ENCODE measurements at regions not wholly inside any gene's neighbourhood (a gene's known extent, or its start where the extent isn't known, plus 50 kb on each side); places are given as distances from the start of the nearest gene placed in this dataset.

GRCh38 chr6:166075186-166075585 is 92.5 kb downstream of the TBXT start:
- H3K9me3 ChIP-seq (ENCODE audit: low read depth), result no peaks in the 10 kb centered on the region
- Mint-ChIP-seq H3K4me1 (no peaks in the 10 kb centered on the region), H3K36me3 (no peaks in the 10 kb centered on the region), H3K27me3 (ENCODE audit: insufficient read depth, low read depth) (no peaks in the 10 kb centered on the region), H3K4me3 (no peak overlapping the region), H3K9me3 (no peaks in the 10 kb centered on the region), H3K27ac (no peak overlapping the region)
- H3K27ac ChIP-seq, result no peak overlapping the region
- no peaks in the 10 kb centered on the region for H3K27me3 ChIP-seq
- no peak overlapping the region for H2AFZ ChIP-seq (replicated peaks)
- H3K79me2 ChIP-seq (ENCODE audit: low read depth), result no peaks in the 10 kb centered on the region
- no peaks in the 10 kb centered on the region for H3K36me3 ChIP-seq
- H3K4me3 ChIP-seq, result no peak overlapping the region
- no peak for DNase-seq (ENCODE audit: low spot score)
- H3K4me2 ChIP-seq, result no peak overlapping the region
- no peaks in the 10 kb centered on the region for H3K4me1 ChIP-seq
- H3K9ac ChIP-seq, result no peak overlapping the region
- H3F3A ChIP-seq (ENCODE audit: low read depth), result no peaks in the 10 kb centered on the region
- no peaks in the 10 kb centered on the region for H4K20me1 ChIP-seq (ENCODE audit: low read depth)
- TF ChIP-seq EZH2 (IDR thresholded peaks at IDR 0.05), result no peak
- TF ChIP-seq CTCF (IDR thresholded peaks at IDR 0.05), result no peak
- TF ChIP-seq EZH2phosphoT487 (IDR thresholded peaks at IDR 0.05), result no peak

- no peak overlapping the region for H3K27ac Mint-ChIP-seq
- TF ChIP-seq CTCF (IDR thresholded peaks at IDR 0.05) (no peak), EZH2phosphoT487 (IDR thresholded peaks at IDR 0.05) (no peak), EZH2 (IDR thresholded peaks at IDR 0.05) (no peak)
- peaks cover 3% of the 10 kb centered on the region for H3K9me3 Mint-ChIP-seq
- H3K4me3 ChIP-seq, result no peak overlapping the region
- H3K79me2 ChIP-seq (ENCODE audit: low read depth), result no peaks in the 10 kb centered on the region
- no peaks in the 10 kb centered on the region for H4K20me1 ChIP-seq (ENCODE audit: low read depth)
- no peak overlapping the region for H3K9ac ChIP-seq
- H3K4me1 ChIP-seq, result no peaks in the 10 kb centered on the region
- no peaks in the 10 kb centered on the region for H3K36me3 Mint-ChIP-seq
- H3K27me3 Mint-ChIP-seq (ENCODE audit: insufficient read depth, low read depth), result no peaks in the 10 kb centered on the region
- H3K4me1 Mint-ChIP-seq, result no peaks in the 10 kb centered on the region
- no peak overlapping the region for H3K4me2 ChIP-seq
- no peaks in the 10 kb centered on the region for H3K9me3 ChIP-seq (ENCODE audit: low read depth)
- H3K36me3 ChIP-seq, result no peaks in the 10 kb centered on the region
- H3K4me3 Mint-ChIP-seq, result no peak overlapping the region
- no peak overlapping the region for H2AFZ ChIP-seq (replicated peaks)
- no peak overlapping the region for H3K27ac ChIP-seq
- H3K27me3 ChIP-seq, result no peaks in the 10 kb centered on the region
- no peaks in the 10 kb centered on the region for H3F3A ChIP-seq (ENCODE audit: low read depth)
- DNase-seq (ENCODE audit: low spot score), result no peak
Measured at GRCh38 chr6:166073082-166073481, 94.6 kb downstream of the TBXT start.

GRCh38 chr6:166068768-166069167 is 98.9 kb downstream of the TBXT start:
- H3K79me2 ChIP-seq (ENCODE audit: low read depth), result no peaks in the 10 kb centered on the region
- Mint-ChIP-seq H3K4me3 (no peak overlapping the region), H3K36me3 (no peaks in the 10 kb centered on the region), H3K27ac (no peak overlapping the region), H3K27me3 (ENCODE audit: insufficient read depth, low read depth) (no peaks in the 10 kb centered on the region), H3K9me3 (peaks cover 7% of the 10 kb centered on the region), H3K4me1 (no peaks in the 10 kb centered on the region)
- DNase-seq (ENCODE audit: low spot score), result no peak
- no peaks in the 10 kb centered on the region for H3K27me3 ChIP-seq
- no peak overlapping the region for H3K4me3 ChIP-seq
- H3K4me2 ChIP-seq, result no peak overlapping the region
- TF ChIP-seq EZH2phosphoT487 (IDR thresholded peaks at IDR 0.05) (no peak), EZH2 (IDR thresholded peaks at IDR 0.05) (no peak), CTCF (IDR thresholded peaks at IDR 0.05) (no peak)
- H3F3A ChIP-seq (ENCODE audit: low read depth), result no peaks in the 10 kb centered on the region
- no peak overlapping the region for H3K9ac ChIP-seq
- no peaks in the 10 kb centered on the region for H3K9me3 ChIP-seq (ENCODE audit: low read depth)
- no peaks in the 10 kb centered on the region for H3K4me1 ChIP-seq
- no peaks in the 10 kb centered on the region for H3K36me3 ChIP-seq
- H4K20me1 ChIP-seq (ENCODE audit: low read depth), result no peaks in the 10 kb centered on the region
- no peak overlapping the region for H2AFZ ChIP-seq (replicated peaks)
- no peak overlapping the region for H3K27ac ChIP-seq
